ENCODE measurements at regions not wholly inside any gene's neighbourhood (a gene's known extent, or its start where the extent isn't known, plus 50 kb on each side); places are given as distances from the start of the nearest gene placed in this dataset.

- Histone ChIP-seq H2AFZ (ENCODE audit: low read length) (no peak overlapping the region), H3K4me2 (ENCODE audit: extremely low read depth, insufficient read depth, low read length) (no peak overlapping the region), H3K27ac (ENCODE audit: insufficient read depth, low read length) (no peak overlapping the region), H3K9ac (ENCODE audit: insufficient read depth, low read length) (no peak overlapping the region), H3K79me2 (ENCODE audit: control insufficient read depth, insufficient read depth, low read length) (no peaks in the 10 kb centered on the region), H3K27me3 (ENCODE audit: control insufficient read depth, insufficient read depth, low read length) (no peaks in the 10 kb centered on the region), H3K4me3 (replicated peaks in 1 of 4; ENCODE audit: control extremely low read depth in 1 of 4, insufficient read depth in 1 of 4, low read depth in 3 of 4, low read length in 4 of 4) (no peak overlapping the region), H3K4me1 (ENCODE audit: control insufficient read depth, extremely low read depth, insufficient read depth, low read length) (no peaks in the 10 kb centered on the region), H4K20me1 (ENCODE audit: control insufficient read depth, extremely low read depth, insufficient read depth, low read length) (no peaks in the 10 kb centered on the region), H3K9me3 (ENCODE audit: control insufficient read depth, insufficient read depth, low read depth, low read length) (no peaks in the 10 kb centered on the region), H3K36me3 (ENCODE audit: control insufficient read depth, insufficient read depth, low read length) (no peaks in the 10 kb centered on the region)
- TF ChIP-seq EZH2 (IDR thresholded peaks at IDR 0.05; ENCODE audit: low read length, missing control alignments) (no peak), CTCF (conservative IDR thresholded peaks at IDR 0.05 in 1 of 2, IDR thresholded peaks at IDR 0.05 in 1 of 2; ENCODE audit: low read depth in 1 of 2, low read length in 2 of 2) (no peak)
- DNase-seq (ENCODE audit: low read depth in 2 of 2): peak in 1 of 2 donors; percentile 1
Observed at GRCh38 chr15:37536967-37537605, 397.4 kb upstream of the TMCO5A start.

- Histone ChIP-seq H3K27ac (ENCODE audit: insufficient read depth, low read length) (no peak overlapping the region), H3K9ac (ENCODE audit: insufficient read depth, low read length) (no peak overlapping the region)
- DNase-seq (ENCODE audit: low read depth in 2 of 2): peak in 1 of 2 donors; percentile 12
Observed at GRCh38 chr15:37537802-37538201, 396.6 kb upstream of the TMCO5A start.

GRCh38 chr15:37548116-37548515, 386.3 kb upstream of the TMCO5A start:
- Histone ChIP-seq H3K36me3 (ENCODE audit: control insufficient read depth, insufficient read depth, low read length) (no peaks in the 10 kb centered on the region), H3K9ac (ENCODE audit: insufficient read depth, low read length) (no peak overlapping the region), H3K79me2 (ENCODE audit: control insufficient read depth, insufficient read depth, low read length) (no peaks in the 10 kb centered on the region), H3K4me1 (ENCODE audit: control insufficient read depth, extremely low read depth, insufficient read depth, low read length) (no peaks in the 10 kb centered on the region), H2AFZ (ENCODE audit: low read length) (no peak overlapping the region), H4K20me1 (ENCODE audit: control insufficient read depth, extremely low read depth, insufficient read depth, low read length) (no peaks in the 10 kb centered on the region), H3K4me2 (ENCODE audit: extremely low read depth, insufficient read depth, low read length) (no peak overlapping the region), H3K4me3 (replicated peaks in 1 of 4; ENCODE audit: control extremely low read depth in 1 of 4, insufficient read depth in 1 of 4, low read depth in 3 of 4, low read length in 4 of 4) (no peak overlapping the region), H3K9me3 (ENCODE audit: control insufficient read depth, insufficient read depth, low read depth, low read length) (no peaks in the 10 kb centered on the region), H3K27me3 (ENCODE audit: control insufficient read depth, insufficient read depth, low read length) (no peaks in the 10 kb centered on the region), H3K27ac (ENCODE audit: insufficient read depth, low read length) (no peak overlapping the region)
- no peak for DNase-seq (ENCODE audit: low read depth in 2 of 2)
- TF ChIP-seq CTCF (conservative IDR thresholded peaks at IDR 0.05 in 1 of 2, IDR thresholded peaks at IDR 0.05 in 1 of 2; ENCODE audit: low read depth in 1 of 2, low read length in 2 of 2) (no peak), EZH2 (IDR thresholded peaks at IDR 0.05; ENCODE audit: low read length, missing control alignments) (no peak)

More at GRCh38 chr15:37537802-37538201, 396.6 kb upstream of the TMCO5A start:
- no peaks in the 10 kb centered on the region for H3K9me3 ChIP-seq (ENCODE audit: control insufficient read depth, insufficient read depth, low read depth, low read length)
- H4K20me1 ChIP-seq (ENCODE audit: control insufficient read depth, extremely low read depth, insufficient read depth, low read length): no peaks in the 10 kb centered on the region
- no peak overlapping the region for H3K4me3 ChIP-seq (replicated peaks in 1 of 4; ENCODE audit: control extremely low read depth in 1 of 4, insufficient read depth in 1 of 4, low read depth in 3 of 4, low read length in 4 of 4)
- no peaks in the 10 kb centered on the region for H3K4me1 ChIP-seq (ENCODE audit: control insufficient read depth, extremely low read depth, insufficient read depth, low read length)
- H3K36me3 ChIP-seq (ENCODE audit: control insufficient read depth, insufficient read depth, low read length): no peaks in the 10 kb centered on the region
- TF ChIP-seq EZH2 (IDR thresholded peaks at IDR 0.05; ENCODE audit: low read length, missing control alignments) (no peak), CTCF (conservative IDR thresholded peaks at IDR 0.05 in 1 of 2, IDR thresholded peaks at IDR 0.05 in 1 of 2; ENCODE audit: low read depth in 1 of 2, low read length in 2 of 2) (no peak)
- H3K79me2 ChIP-seq (ENCODE audit: control insufficient read depth, insufficient read depth, low read length): no peaks in the 10 kb centered on the region
- no peaks in the 10 kb centered on the region for H3K27me3 ChIP-seq (ENCODE audit: control insufficient read depth, insufficient read depth, low read length)
- H2AFZ ChIP-seq (ENCODE audit: low read length): no peak overlapping the region
- no peak overlapping the region for H3K4me2 ChIP-seq (ENCODE audit: extremely low read depth, insufficient read depth, low read length)

All from fibroblast of lung (primary cell).